ENCODE measurements at regions not wholly inside any gene's neighbourhood (a gene's known extent, or its start where the extent isn't known, plus 50 kb on each side); places are given as distances from the start of the nearest gene placed in this dataset.

DNA sequence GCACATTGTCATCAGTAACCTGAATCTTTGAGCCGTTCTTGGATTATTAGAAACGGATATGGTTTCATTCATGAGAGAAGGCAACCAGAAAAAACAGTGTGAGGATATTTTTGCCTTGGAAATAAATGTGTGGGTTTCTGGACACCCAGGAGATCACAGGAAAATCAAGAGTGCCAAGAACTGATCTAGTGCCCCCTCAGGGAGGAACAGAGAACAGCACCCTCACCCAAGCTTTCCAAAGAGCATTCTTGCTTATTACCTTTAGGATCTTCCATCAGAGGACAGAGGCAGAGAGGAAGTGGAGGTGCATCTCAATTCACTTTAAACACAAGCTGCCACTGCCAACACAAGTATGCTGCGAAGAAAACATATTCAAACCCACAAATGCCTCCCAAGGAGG is 851.5 kb upstream of the COBL start:
- Histone ChIP-seq H2AK9ac (replicated peaks; ENCODE audit: low read depth, low read length, poor library complexity) (no peak overlapping the region), H2AFZ (replicated peaks; ENCODE audit: low read length, poor library complexity) (no peak overlapping the region), H3K23ac (ENCODE audit: low read depth, low read length) (no peak overlapping the region), H3K4me2 (ENCODE audit: low read depth, low read length) (no peak overlapping the region), H3K14ac (replicated peaks; ENCODE audit: low read depth, low read length) (no peak overlapping the region), H3K18ac (ENCODE audit: low read depth, low read length) (no peak overlapping the region), H2BK15ac (ENCODE audit: low read depth, low read length) (no peak overlapping the region), H3K36me3 (ENCODE audit: control insufficient read depth, insufficient read depth, low read length) (no peaks in the 10 kb centered on the region), H2BK20ac (ENCODE audit: low read depth, low read length) (no peak overlapping the region), H3K27ac (ENCODE audit: insufficient read depth, low read length) (no peak overlapping the region), H3K56ac (ENCODE audit: extremely low read depth, insufficient read depth, low read length) (no peak overlapping the region), H3K79me1 (ENCODE audit: low read depth in 1 of 2, low read length in 2 of 2) (no peaks in the 10 kb centered on the region), H3K9me3 (ENCODE audit: control insufficient read depth, insufficient read depth, low read length) (peaks cover 5% of the 10 kb centered on the region), H3K9me1 (ENCODE audit: insufficient read depth, low read length) (no peaks in the 10 kb centered on the region), H3K4me3 (ENCODE audit: insufficient read depth, low read depth, low read length) (no peak overlapping the region), H4K8ac (ENCODE audit: low read depth in 2 of 2, low read length in 2 of 2) (no peak overlapping the region), H3K9ac (ENCODE audit: low read depth, low read length) (no peak overlapping the region), H4K5ac (ENCODE audit: low read depth, low read length) (no peak overlapping the region), H2BK5ac (ENCODE audit: low read depth, low read length, poor library complexity, severe bottlenecking) (no peak overlapping the region), H2BK120ac (ENCODE audit: low read depth, low read length) (no peak overlapping the region), H4K91ac (ENCODE audit: insufficient read depth, low read depth, low read length) (no peak overlapping the region), H3K4me1 (ENCODE audit: control insufficient read depth, insufficient read depth, low read length) (no peaks in the 10 kb centered on the region), H4K20me1 (ENCODE audit: insufficient read depth, low read length) (no peaks in the 10 kb centered on the region), H3K27me3 (ENCODE audit: control insufficient read depth, insufficient read depth, low read length) (no peaks in the 10 kb centered on the region), H3K4ac (ENCODE audit: low read depth, low read length) (no peak overlapping the region), H2AK5ac (ENCODE audit: low read depth, low read length) (no peak overlapping the region)
- in situ Hi-C loops (cut with MboI; ENCODE audit: low sequenced_read_pairs) = no loop called here
- ChIA-PET POLR2A (ENCODE audit: unreplicated experiment) (no interaction called here), CTCF (no interaction called here)
- WGBS, 2 experiments (ENCODE audit: extremely low coverage in 2 of 2, insufficient read length in 1 of 2) = 80% methylated on average over 1 of the region's 3 CpGs; no CpG with 5 or more reads in 1 of the 2 experiments
- ATAC-seq (ENCODE audit: low read depth) (no peak), DNase-seq (no peak)
- dilution Hi-C loops (cut with HindIII; ENCODE audit: low sequenced_read_pairs, unreplicated experiment) = no loop called here
- intact Hi-C loops (cut with micrococcal nuclease) = no loop called here
- TF ChIP-seq, protein P1, sequence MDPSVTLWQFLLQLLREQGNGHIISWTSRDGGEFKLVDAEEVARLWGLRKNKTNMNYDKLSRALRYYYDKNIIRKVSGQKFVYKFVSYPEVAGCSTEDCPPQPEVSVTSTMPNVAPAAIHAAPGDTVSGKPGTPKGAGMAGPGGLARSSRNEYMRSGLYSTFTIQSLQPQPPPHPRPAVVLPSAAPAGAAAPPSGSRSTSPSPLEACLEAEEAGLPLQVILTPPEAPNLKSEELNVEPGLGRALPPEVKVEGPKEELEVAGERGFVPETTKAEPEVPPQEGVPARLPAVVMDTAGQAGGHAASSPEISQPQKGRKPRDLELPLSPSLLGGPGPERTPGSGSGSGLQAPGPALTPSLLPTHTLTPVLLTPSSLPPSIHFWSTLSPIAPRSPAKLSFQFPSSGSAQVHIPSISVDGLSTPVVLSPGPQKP (IDR thresholded peaks at IDR 0.05; ENCODE audit: borderline replicate concordance, low read depth, low read length) = no peak
- TF ChIP-seq BHLHE40 (IDR thresholded peaks at IDR 0.05; ENCODE audit: low read depth, low read length) (no peak), MAFK (IDR thresholded peaks at IDR 0.05; ENCODE audit: low read depth, low read length) (no peak), POLR2A (IDR thresholded peaks at IDR 0.05; ENCODE audit: low read depth, low read length) (no peak), RFX5 (IDR thresholded peaks at IDR 0.05; ENCODE audit: low read depth, low read length) (no peak), CEBPB (IDR thresholded peaks at IDR 0.05; ENCODE audit: low read depth, low read length) (no peak), MAZ (IDR thresholded peaks at IDR 0.05; ENCODE audit: borderline replicate concordance, low read depth, low read length) (no peak), MXI1 (IDR thresholded peaks at IDR 0.05; ENCODE audit: borderline replicate concordance, low read depth, low read length) (no peak), SMC3 (IDR thresholded peaks at IDR 0.05; ENCODE audit: low read depth, low read length) (no peak), CHD1 (IDR thresholded peaks at IDR 0.05; ENCODE audit: low read depth, low read length) (no peak), FOS (IDR thresholded peaks at IDR 0.05; ENCODE audit: low read depth, low read length) (no peak)
- TF ChIP-seq, protein P2, sequence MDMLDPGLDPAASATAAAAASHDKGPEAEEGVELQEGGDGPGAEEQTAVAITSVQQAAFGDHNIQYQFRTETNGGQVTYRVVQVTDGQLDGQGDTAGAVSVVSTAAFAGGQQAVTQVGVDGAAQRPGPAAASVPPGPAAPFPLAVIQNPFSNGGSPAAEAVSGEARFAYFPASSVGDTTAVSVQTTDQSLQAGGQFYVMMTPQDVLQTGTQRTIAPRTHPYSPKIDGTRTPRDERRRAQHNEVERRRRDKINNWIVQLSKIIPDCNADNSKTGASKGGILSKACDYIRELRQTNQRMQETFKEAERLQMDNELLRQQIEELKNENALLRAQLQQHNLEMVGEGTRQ (IDR thresholded peaks at IDR 0.05; ENCODE audit: low read depth, low read length) = no peak
- TF ChIP-seq, protein P3, sequence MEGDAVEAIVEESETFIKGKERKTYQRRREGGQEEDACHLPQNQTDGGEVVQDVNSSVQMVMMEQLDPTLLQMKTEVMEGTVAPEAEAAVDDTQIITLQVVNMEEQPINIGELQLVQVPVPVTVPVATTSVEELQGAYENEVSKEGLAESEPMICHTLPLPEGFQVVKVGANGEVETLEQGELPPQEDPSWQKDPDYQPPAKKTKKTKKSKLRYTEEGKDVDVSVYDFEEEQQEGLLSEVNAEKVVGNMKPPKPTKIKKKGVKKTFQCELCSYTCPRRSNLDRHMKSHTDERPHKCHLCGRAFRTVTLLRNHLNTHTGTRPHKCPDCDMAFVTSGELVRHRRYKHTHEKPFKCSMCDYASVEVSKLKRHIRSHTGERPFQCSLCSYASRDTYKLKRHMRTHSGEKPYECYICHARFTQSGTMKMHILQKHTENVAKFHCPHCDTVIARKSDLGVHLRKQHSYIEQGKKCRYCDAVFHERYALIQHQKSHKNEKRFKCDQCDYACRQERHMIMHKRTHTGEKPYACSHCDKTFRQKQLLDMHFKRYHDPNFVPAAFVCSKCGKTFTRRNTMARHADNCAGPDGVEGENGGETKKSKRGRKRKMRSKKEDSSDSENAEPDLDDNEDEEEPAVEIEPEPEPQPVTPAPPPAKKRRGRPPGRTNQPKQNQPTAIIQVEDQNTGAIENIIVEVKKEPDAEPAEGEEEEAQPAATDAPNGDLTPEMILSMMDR (conservative IDR thresholded peaks at IDR 0.05; ENCODE audit: low read depth, low read length) = no peak
- BruUV-seq (replicated peaks) = no TSS peak
